Panc1 (cell line): ENCODE measurements at regions not wholly inside any gene's neighbourhood (a gene's known extent, or its start where the extent isn't known, plus 50 kb on each side); places are given as distances from the start of the nearest gene placed in this dataset.

Source experiments
- CTCF ChIP-seq: fragments of 450-650 bp; IDR thresholded peaks from 2 replicates; pipeline ENCODE4 v1.5.1; 2017; ENCODE audit warnings: mild to moderate bottlenecking
- POLR2AphosphoS5 ChIP-seq: IDR thresholded peaks from 2 replicates; pipeline ENCODE4 v1.6.1; 2012; ENCODE audit warnings: mild to moderate bottlenecking, low read depth, low read length, moderate library complexity
- REST ChIP-seq, 2 experiments: IDR thresholded peaks; 2 replicates each; pipeline ENCODE4 v1.6.1; 2011 to 2012; ENCODE audit warnings: low read depth in 2 of 2, control low read depth in 1 of 2, low read length in 1 of 2, mild to moderate bottlenecking in 1 of 2, moderate library complexity in 1 of 2; ENCODE audit not compliant: insufficient read depth in 1 of 2
- SIN3A ChIP-seq: IDR thresholded peaks from 2 replicates; pipeline ENCODE4 v1.6.1; 2012; ENCODE audit warnings: low read depth, mild to moderate bottlenecking, low read length, moderate library complexity, borderline replicate concordance; ENCODE audit not compliant: insufficient read depth
- TCF7L2 ChIP-seq: IDR thresholded peaks from 2 replicates; pipeline ENCODE4 v1.6.1; 2011; ENCODE audit warnings: mild to moderate bottlenecking, low read depth, low read length, inconsistent platforms

GRCh38 chr16:87098361-87098760 lies 218.8 kb downstream of the C16orf95 start:
- TF ChIP-seq CTCF (no peak), TCF7L2 (no peak), POLR2AphosphoS5 (no peak), REST (IDR thresholded peaks at IDR 0.05; ENCODE audit: insufficient read depth in 1 of 2, low read depth in 2 of 2, low read length in 1 of 2) (no peak), SIN3A (no peak)
